WTC11 (cell line): ENCODE measurements at regions not wholly inside any gene's neighbourhood (a gene's known extent, or its start where the extent isn't known, plus 50 kb on each side); places are given as distances from the start of the nearest gene placed in this dataset.

Experiments used
- CTCF ChIP-seq: fragments of 200-600 bp; IDR thresholded peaks from 2 replicates; pipeline ENCODE4 v1.8.0; 2022; ENCODE audit warnings: antibody characterized with exemption
- FOXJ3 ChIP-seq: sonication (generic); formaldehyde crosslinking; IDR thresholded peaks from 2 replicates; pipeline ENCODE4 v1.9.0; 2021; ENCODE audit warnings: missing genetic modification reagents, mild to moderate bottlenecking, borderline replicate concordance
- JUN ChIP-seq: sonication (generic); formaldehyde crosslinking; IDR thresholded peaks from 2 replicates; pipeline ENCODE4 v1.8.0; 2023; ENCODE audit warnings: mild to moderate bottlenecking, missing genetic modification reagents
- NR3C1 ChIP-seq: sonication (generic); formaldehyde crosslinking; conservative IDR thresholded peaks from 2 replicates; pipeline ENCODE4 v1.8.1; 2023; ENCODE audit warnings: low read depth, mild to moderate bottlenecking, missing genetic modification reagents
- PREB ChIP-seq: sonication (generic); formaldehyde crosslinking; IDR thresholded peaks from 2 replicates; pipeline ENCODE4 v1.8.1; 2022; ENCODE audit warnings: mild to moderate bottlenecking, missing genetic modification reagents, moderate library complexity, borderline replicate concordance
- SP1 ChIP-seq: sonication (generic); formaldehyde crosslinking; conservative IDR thresholded peaks from 2 replicates; pipeline ENCODE4 v1.8.1; 2022; ENCODE audit warnings: missing genetic modification reagents
- USF1 ChIP-seq: sonication (generic); formaldehyde crosslinking; IDR thresholded peaks from 2 replicates; pipeline ENCODE4 v1.8.0; 2022; ENCODE audit warnings: mild to moderate bottlenecking, missing genetic modification reagents
- ZMAT4 ChIP-seq: fragments of 250-450 bp; sonication (Bioruptor Pico); IDR thresholded peaks from 2 replicates; pipeline ENCODE4 v1.9.0; 2021; ENCODE audit warnings: mild to moderate bottlenecking
- ZSCAN18 ChIP-seq: fragments of 250-450 bp; sonication (Bioruptor Pico); IDR thresholded peaks from 2 replicates; pipeline ENCODE4 v2.1.2; 2022; ENCODE audit warnings: mild to moderate bottlenecking, moderate library complexity

- no peak for TF ChIP-seq JUN
- no peak for TF ChIP-seq CTCF
- TF ChIP-seq PREB, result no peak
- TF ChIP-seq SP1 (CRISPR knock-in tag), result no peak
- no peak for TF ChIP-seq ZSCAN18 (CRISPR knock-in tag)
- TF ChIP-seq USF1, result no peak
- no peak for TF ChIP-seq ZMAT4
- TF ChIP-seq NR3C1 (CRISPR knock-in tag), result no peak
- TF ChIP-seq FOXJ3, result no peak
Measured at GRCh38 chr5:68973696-68974095, 120.1 kb upstream of the SLC30A5 start.
